Neural progenitor cell (in vitro differentiated cells): ENCODE measurements at regions not wholly inside any gene's neighbourhood (a gene's known extent, or its start where the extent isn't known, plus 50 kb on each side); places are given as distances from the start of the nearest gene placed in this dataset. TPM values are rescaled to one million over a fixed set of nuclear protein-coding genes. Genes with fewer than 3 reads are reported as not detected.

Experiments used
- DNase-seq: peaks from one replicate; pipeline ENCODE4 v3.0.0-alpha.2; 2016; ENCODE audit warnings: low spot score
- H2AFZ ChIP-seq: fragments of 200-600 bp; sonication (generic); replicated peaks from 2 replicates; pipeline ENCODE4 v1.6.1; 2016; ENCODE audit warnings: antibody characterized with exemption
- H3F3A ChIP-seq: fragments of 200-600 bp; sonication (generic); 2 replicates; pipeline ENCODE4 v1.6.1; 2016; ENCODE audit warnings: antibody characterized with exemption, low read depth
- H3K27ac ChIP-seq: fragments of 200-600 bp; sonication (generic); 2 replicates; pipeline ENCODE4 v1.5.1; 2016; ENCODE audit warnings: mild to moderate bottlenecking
- H3K27me3 ChIP-seq: fragments of 200-600 bp; sonication (generic); 2 replicates; pipeline ENCODE4 v1.6.1; 2016; ENCODE audit warnings: mild to moderate bottlenecking, moderate library complexity
- H3K36me3 ChIP-seq: fragments of 200-600 bp; sonication (generic); 2 replicates; pipeline ENCODE4 v1.5.1; 2016
- H3K4me1 ChIP-seq: fragments of 200-600 bp; sonication (generic); 2 replicates; pipeline ENCODE4 v1.6.1; 2016; ENCODE audit warnings: mixed run types
- H3K4me2 ChIP-seq: fragments of 200-600 bp; sonication (generic); 2 replicates; pipeline ENCODE4 v1.6.1; 2016
- H3K4me3 ChIP-seq: fragments of 200-600 bp; sonication (generic); 2 replicates; pipeline ENCODE4 v1.5.1; 2016
- H3K79me2 ChIP-seq: fragments of 200-600 bp; sonication (generic); 2 replicates; pipeline ENCODE4 v1.6.1; 2016; ENCODE audit warnings: low read depth
- H3K9ac ChIP-seq: fragments of 200-600 bp; sonication (generic); 2 replicates; pipeline ENCODE4 v1.6.1; 2016
- H3K9me3 ChIP-seq: fragments of 200-600 bp; sonication (generic); 2 replicates; pipeline ENCODE4 v1.5.1; 2016; ENCODE audit warnings: low read depth
- H4K20me1 ChIP-seq: fragments of 200-600 bp; sonication (generic); 2 replicates; pipeline ENCODE4 v1.6.1; 2016; ENCODE audit warnings: low read depth
- H3K27ac Mint-ChIP-seq: 3 replicates; pipeline ENCODE4 v1.8.0; 2021; ENCODE audit warnings: mixed read lengths
- H3K27me3 Mint-ChIP-seq: 2 replicates; pipeline ENCODE4 v1.8.0; 2022; ENCODE audit warnings: low read depth, mild to moderate bottlenecking, inconsistent platforms, moderate library complexity, mixed read lengths; ENCODE audit not compliant: insufficient read depth
- H3K36me3 Mint-ChIP-seq: 3 replicates; pipeline ENCODE4 v1.8.0; 2021; ENCODE audit warnings: mixed read lengths
- H3K4me1 Mint-ChIP-seq: 3 replicates; pipeline ENCODE4 v1.8.0; 2021; ENCODE audit warnings: mixed read lengths
- H3K4me3 Mint-ChIP-seq: 3 replicates; pipeline ENCODE4 v1.8.0; 2021; ENCODE audit warnings: mild to moderate bottlenecking, moderate library complexity, mixed read lengths
- H3K9me3 Mint-ChIP-seq: 3 replicates; pipeline ENCODE4 v1.8.0; 2020; ENCODE audit warnings: mixed read lengths
- EZH2 ChIP-seq: fragments of 200-600 bp; sonication (generic); IDR thresholded peaks from 2 replicates; pipeline ENCODE4 v1.6.1; 2017; ENCODE audit warnings: antibody characterized with exemption, mild to moderate bottlenecking, moderate library complexity
- EZH2phosphoT487 ChIP-seq: fragments of 200-600 bp; sonication (generic); IDR thresholded peaks from 2 replicates; pipeline ENCODE4 v1.6.1; 2017; ENCODE audit warnings: antibody characterized with exemption
- small RNA-seq: library from RNA; depleted of rRNA; stranded (forward); fragments of <200 nt; gene quantifications from one replicate; pipeline ENCODE3, GENCODE V24; 2015
- TF ChIP-seq, protein P1 (sequence below): fragments of 200-600 bp; sonication (generic); IDR thresholded peaks from 2 replicates; pipeline ENCODE4 v1.5.1; 2017; ENCODE audit warnings: antibody characterized with exemption, mild to moderate bottlenecking

DNA sequence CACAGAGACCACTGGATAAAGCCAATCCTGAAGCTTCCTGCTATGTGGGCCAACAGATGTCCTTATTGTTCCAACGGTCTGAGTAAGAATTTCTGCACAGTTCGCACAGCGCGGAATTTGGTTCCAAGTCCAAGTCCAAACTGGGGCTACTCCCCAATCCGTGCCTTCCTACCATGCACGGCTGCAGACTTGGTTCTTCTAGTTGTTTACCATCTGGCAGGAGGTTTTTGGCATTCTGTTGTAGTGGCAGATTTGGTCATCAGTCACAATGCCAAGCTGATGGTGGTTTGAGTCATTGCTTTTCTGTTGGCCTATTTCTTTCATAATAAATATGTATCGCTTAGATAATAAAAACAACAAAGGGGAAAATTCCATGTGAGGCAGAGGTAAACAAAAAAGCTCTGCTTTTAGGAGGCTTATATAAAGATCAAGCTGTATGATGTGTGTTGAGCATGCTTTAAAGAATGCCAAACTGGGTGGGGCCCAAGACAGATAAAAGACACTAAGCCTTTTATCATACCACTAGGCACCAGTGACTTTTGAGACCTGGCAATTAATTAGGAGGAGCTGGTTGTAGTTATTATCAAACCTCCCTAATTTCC is 52.5 kb upstream of the SYN3 start:
- DNase-seq: no peak
- Histone ChIP-seq H4K20me1 (no peaks in the 10 kb centered on the region), H3K4me1 (peaks cover 17% of the 10 kb centered on the region), H3K79me2 (no peaks in the 10 kb centered on the region), H3F3A (no peaks in the 10 kb centered on the region), H2AFZ (no peak overlapping the region), H3K4me3 (no peak overlapping the region), H3K27me3 (no peaks in the 10 kb centered on the region), H3K9me3 (no peaks in the 10 kb centered on the region), H3K36me3 (no peaks in the 10 kb centered on the region), H3K27ac (no peak overlapping the region), H3K9ac (no peak overlapping the region), H3K4me2 (no peak overlapping the region)
- TF ChIP-seq, protein P1, sequence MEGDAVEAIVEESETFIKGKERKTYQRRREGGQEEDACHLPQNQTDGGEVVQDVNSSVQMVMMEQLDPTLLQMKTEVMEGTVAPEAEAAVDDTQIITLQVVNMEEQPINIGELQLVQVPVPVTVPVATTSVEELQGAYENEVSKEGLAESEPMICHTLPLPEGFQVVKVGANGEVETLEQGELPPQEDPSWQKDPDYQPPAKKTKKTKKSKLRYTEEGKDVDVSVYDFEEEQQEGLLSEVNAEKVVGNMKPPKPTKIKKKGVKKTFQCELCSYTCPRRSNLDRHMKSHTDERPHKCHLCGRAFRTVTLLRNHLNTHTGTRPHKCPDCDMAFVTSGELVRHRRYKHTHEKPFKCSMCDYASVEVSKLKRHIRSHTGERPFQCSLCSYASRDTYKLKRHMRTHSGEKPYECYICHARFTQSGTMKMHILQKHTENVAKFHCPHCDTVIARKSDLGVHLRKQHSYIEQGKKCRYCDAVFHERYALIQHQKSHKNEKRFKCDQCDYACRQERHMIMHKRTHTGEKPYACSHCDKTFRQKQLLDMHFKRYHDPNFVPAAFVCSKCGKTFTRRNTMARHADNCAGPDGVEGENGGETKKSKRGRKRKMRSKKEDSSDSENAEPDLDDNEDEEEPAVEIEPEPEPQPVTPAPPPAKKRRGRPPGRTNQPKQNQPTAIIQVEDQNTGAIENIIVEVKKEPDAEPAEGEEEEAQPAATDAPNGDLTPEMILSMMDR: no peak
- TF ChIP-seq EZH2 (no peak), EZH2phosphoT487 (no peak)
- peaks cover 4% of the 10 kb centered on the region for H3K27me3 Mint-ChIP-seq
- peaks cover 38% of the 10 kb centered on the region for H3K4me1 Mint-ChIP-seq
- no peak overlapping the region for H3K4me3 Mint-ChIP-seq
- no peaks in the 10 kb centered on the region for H3K36me3 Mint-ChIP-seq
- H3K9me3 Mint-ChIP-seq: no peaks in the 10 kb centered on the region
- H3K27ac Mint-ChIP-seq: no peak overlapping the region

DNA sequence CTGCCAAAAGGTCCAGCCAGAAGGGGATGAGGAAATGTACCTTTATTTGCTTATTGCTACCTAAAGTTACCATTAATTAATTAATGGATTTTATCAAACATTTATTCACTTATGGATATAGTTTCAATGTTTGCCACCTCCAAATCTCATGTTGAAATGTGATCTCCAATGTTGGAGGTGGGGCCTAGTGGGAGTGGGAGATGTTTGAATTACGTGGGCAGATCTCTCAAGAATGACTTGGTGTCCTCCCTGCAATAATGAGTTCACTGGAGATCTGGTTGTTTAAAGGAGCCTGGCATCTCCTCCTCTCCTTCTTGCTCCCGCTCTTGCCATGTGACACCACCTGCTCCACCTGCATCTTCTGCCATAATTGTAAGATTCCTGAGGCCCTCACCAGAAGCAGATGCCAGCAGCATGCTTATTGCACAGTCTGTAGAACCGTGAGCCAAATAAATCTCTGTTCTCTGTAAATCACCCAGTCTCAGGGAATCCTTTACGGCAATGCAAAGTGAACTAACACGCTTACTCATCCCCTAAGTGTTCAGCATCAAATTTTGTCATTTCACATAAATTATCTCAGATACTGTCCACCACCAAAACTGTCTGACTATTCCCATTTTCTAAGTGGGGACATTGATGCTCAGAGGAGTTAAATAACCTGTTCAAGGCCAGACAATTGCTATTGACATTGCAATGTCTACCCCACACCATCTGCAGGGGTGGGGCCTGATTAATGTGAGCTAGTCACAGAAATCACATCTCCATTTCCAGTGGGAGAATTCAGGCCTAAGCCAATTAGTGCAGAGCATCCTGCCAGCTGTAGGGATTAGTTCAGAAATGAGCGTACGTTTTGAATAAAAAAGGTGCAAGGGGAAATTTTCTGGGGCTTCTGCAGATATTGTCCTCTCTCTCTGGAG is 51.6 kb upstream of the SYN3 start:
- no peaks in the 10 kb centered on the region for H3K9me3 Mint-ChIP-seq
- H3K4me3 Mint-ChIP-seq: no peak overlapping the region
- H3K4me2 ChIP-seq: no peak overlapping the region

DNA sequence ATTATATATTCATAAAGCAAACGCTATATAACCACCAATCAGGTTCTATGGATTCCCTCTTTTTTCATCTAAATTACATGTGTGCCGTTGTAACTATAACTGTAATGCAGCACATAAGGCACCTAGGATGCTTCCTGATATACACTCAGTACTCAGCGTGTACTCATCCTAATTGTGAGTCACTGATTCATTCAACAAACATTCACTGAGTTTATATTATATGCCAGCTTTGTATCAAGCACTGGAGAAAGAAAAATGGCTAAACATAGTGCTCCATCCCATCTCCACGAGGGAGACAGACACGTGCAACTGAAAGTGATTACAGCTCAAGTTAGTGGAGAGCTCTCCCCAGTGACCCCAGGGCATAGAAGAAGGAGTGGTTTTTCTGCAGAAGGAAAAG is 49.9 kb upstream of the SYN3 start:
- Mint-ChIP-seq H3K9me3 (peaks cover 2% of the 10 kb centered on the region), H3K4me3 (no peak overlapping the region), H3K4me1 (peaks cover 38% of the 10 kb centered on the region), H3K36me3 (no peaks in the 10 kb centered on the region), H3K27ac (no peak overlapping the region), H3K27me3 (peaks cover 9% of the 10 kb centered on the region)
- H3K9me3 ChIP-seq: no peaks in the 10 kb centered on the region
- H3F3A ChIP-seq: no peaks in the 10 kb centered on the region
- no peaks in the 10 kb centered on the region for H3K79me2 ChIP-seq
- H3K27ac ChIP-seq: no peak overlapping the region
- H2AFZ ChIP-seq: no peak overlapping the region
- H3K4me1 ChIP-seq: peaks cover 17% of the 10 kb centered on the region
- TF ChIP-seq EZH2: no peak
- TF ChIP-seq, protein P1: no peak
- TF ChIP-seq EZH2phosphoT487: no peak
- H3K9ac ChIP-seq: no peak overlapping the region
- H3K27me3 ChIP-seq: no peaks in the 10 kb centered on the region
- no peak for DNase-seq
- H3K4me2 ChIP-seq: no peak overlapping the region
- H3K36me3 ChIP-seq: no peaks in the 10 kb centered on the region
- no peak overlapping the region for H3K4me3 ChIP-seq
- H4K20me1 ChIP-seq: no peaks in the 10 kb centered on the region

More for the DNA sequence above, 51.6 kb upstream of the SYN3 start:
- no peak overlapping the region for H3K9ac ChIP-seq
- no peak overlapping the region for H3K4me3 ChIP-seq
- Mint-ChIP-seq H3K27me3 (peaks cover 7% of the 10 kb centered on the region), H3K27ac (no peak overlapping the region), H3K4me1 (peaks cover 38% of the 10 kb centered on the region), H3K36me3 (no peaks in the 10 kb centered on the region)
- H3F3A ChIP-seq: no peaks in the 10 kb centered on the region
- H2AFZ ChIP-seq: no peak overlapping the region
- H4K20me1 ChIP-seq: no peaks in the 10 kb centered on the region
- peaks cover 17% of the 10 kb centered on the region for H3K4me1 ChIP-seq
- DNase-seq: no peak
- H3K27ac ChIP-seq: no peak overlapping the region
- no peaks in the 10 kb centered on the region for H3K36me3 ChIP-seq
- TF ChIP-seq, protein P1: no peak
- TF ChIP-seq EZH2 (no peak), EZH2phosphoT487 (no peak)
- no peaks in the 10 kb centered on the region for H3K79me2 ChIP-seq
- no peaks in the 10 kb centered on the region for H3K27me3 ChIP-seq
- no peaks in the 10 kb centered on the region for H3K9me3 ChIP-seq

Small RNA genes in the stretch of these regions (small RNA-seq; reads per million reads assigned to genes)
- gene Z82198.3: not detected
